SK-N-MC (cell line): ENCODE measurements at regions not wholly inside any gene's neighbourhood (a gene's known extent, or its start where the extent isn't known, plus 50 kb on each side); places are given as distances from the start of the nearest gene placed in this dataset.

Experiments
- DNase-seq: peaks from one replicate; pipeline ENCODE4 v3.0.0-alpha.2; 2011; ENCODE audit warnings: low read depth, low spot score
- H3K27ac ChIP-seq: fragments of 200-600 bp; sonication (generic); 2 replicates; pipeline ENCODE4 v1.5.1; 2016; ENCODE audit warnings: mixed run types
- H3K36me3 ChIP-seq: fragments of 200-600 bp; sonication (generic); 2 replicates; pipeline ENCODE4 v1.6.1; 2017; ENCODE audit warnings: antibody characterized with exemption, low read length, mixed read lengths; ENCODE audit not compliant: insufficient read depth
- H3K4me3 ChIP-seq: fragments of 200-600 bp; sonication (generic); 2 replicates; pipeline ENCODE4 v1.5.1; 2016
- H3K9ac ChIP-seq: fragments of 200-600 bp; sonication (generic); 2 replicates; pipeline ENCODE4 v1.8.0; 2017; ENCODE audit warnings: mixed run types, mixed read lengths; ENCODE audit not compliant: insufficient read length
- H3K9me3 ChIP-seq: fragments of 200-600 bp; sonication (generic); 2 replicates; pipeline ENCODE4 v1.6.1; 2017; ENCODE audit warnings: low read depth, mild to moderate bottlenecking, antibody characterized with exemption, low read length, moderate library complexity, mixed read lengths
- EZH2 ChIP-seq: fragments of 200-600 bp; sonication (generic); IDR thresholded peaks from one replicate; pipeline ENCODE4 v1.6.1; 2017; ENCODE audit warnings: antibody characterized with exemption
- FOXP2 ChIP-seq: optimal IDR thresholded peaks from 2 replicates; pipeline ENCODE3; 2011; ENCODE audit warnings: mild to moderate bottlenecking, moderate library complexity; ENCODE audit not compliant: insufficient read depth; ENCODE audit errors: extremely low read length, control extremely low read depth
- POLR2AphosphoS5 ChIP-seq: IDR thresholded peaks from 2 replicates; pipeline ENCODE4 v1.6.1; 2012; ENCODE audit warnings: mild to moderate bottlenecking, low read depth, low read length, borderline replicate concordance

DNA sequence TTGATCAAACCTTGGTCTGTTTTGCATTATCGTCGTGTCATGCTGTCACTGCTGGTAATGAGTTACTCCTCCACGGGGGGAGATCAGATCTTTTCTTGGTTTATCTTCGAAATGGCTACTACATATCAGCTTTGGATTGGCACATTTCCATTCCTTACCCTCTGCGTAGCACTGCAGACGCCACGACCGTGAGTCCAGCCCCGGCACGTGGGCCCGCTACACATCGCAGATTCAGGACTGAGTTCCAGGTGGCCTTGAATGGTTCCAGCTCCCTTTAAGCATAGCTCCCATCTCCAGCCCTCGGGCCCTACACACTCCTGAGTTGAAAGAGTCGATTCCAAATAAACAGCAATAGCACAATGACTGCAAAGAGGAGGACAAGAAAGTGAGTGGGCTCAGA is 238.6 kb upstream of the PFKP start:
- Histone ChIP-seq H3K36me3 (no peaks in the 10 kb centered on the region), H3K4me3 (no peak overlapping the region), H3K27ac (no peak overlapping the region), H3K9ac (no peak overlapping the region), H3K9me3 (no peaks in the 10 kb centered on the region)
- DNase-seq: no peak
- TF ChIP-seq FOXP2 (no peak), EZH2 (no peak), POLR2AphosphoS5 (no peak)

DNA sequence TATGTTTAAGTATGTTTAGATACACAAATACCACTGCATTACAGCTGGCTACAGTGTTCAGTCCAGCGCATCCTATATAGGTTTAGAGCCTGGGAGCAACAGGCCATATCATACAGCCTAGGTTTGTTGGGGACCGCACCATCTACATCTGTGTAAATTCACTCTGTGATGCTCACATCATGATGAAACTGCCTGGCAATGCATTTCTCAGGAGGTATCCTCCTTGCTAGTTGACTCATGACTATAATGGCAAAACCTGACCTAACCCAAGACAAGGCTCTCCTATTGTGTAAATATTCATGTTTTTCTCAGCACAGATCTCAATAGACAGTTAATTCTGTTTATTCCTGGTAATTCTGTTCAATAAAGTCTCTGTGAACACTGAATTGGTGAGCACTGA is 240.7 kb upstream of the PFKP start:
- no peak for DNase-seq
- no peak overlapping the region for H3K27ac ChIP-seq
- no peak overlapping the region for H3K4me3 ChIP-seq
- no peak for TF ChIP-seq POLR2AphosphoS5
- no peak for TF ChIP-seq EZH2
- TF ChIP-seq FOXP2: no peak
- no peak overlapping the region for H3K9ac ChIP-seq
- no peaks in the 10 kb centered on the region for H3K9me3 ChIP-seq
- H3K36me3 ChIP-seq: no peaks in the 10 kb centered on the region

DNA sequence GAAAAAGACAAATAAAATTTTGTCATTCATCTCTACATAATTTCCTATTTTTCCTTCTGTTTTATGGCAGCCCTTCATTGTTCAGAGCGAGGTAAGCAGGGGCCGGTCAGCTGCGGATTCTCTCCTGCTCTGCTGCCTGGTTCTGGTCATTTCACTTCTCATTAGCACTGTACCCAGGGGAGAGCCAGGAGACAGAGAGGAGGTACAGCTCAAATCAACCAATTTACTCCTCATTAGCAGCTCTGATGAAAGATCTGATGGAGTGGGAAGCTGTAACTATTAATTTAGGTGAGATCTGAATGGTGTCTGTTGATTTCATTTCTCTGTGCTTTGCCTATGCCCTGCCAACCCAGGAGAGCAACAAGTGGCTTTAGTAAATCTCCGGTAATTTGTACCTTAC is 241.5 kb upstream of the PFKP start:
- Histone ChIP-seq H3K27ac (no peak overlapping the region), H3K9ac (no peak overlapping the region), H3K36me3 (no peaks in the 10 kb centered on the region), H3K4me3 (no peak overlapping the region), H3K9me3 (no peaks in the 10 kb centered on the region)
- no peak for TF ChIP-seq FOXP2
- no peak for TF ChIP-seq EZH2
- no peak for TF ChIP-seq POLR2AphosphoS5
- no peak for DNase-seq

DNA sequence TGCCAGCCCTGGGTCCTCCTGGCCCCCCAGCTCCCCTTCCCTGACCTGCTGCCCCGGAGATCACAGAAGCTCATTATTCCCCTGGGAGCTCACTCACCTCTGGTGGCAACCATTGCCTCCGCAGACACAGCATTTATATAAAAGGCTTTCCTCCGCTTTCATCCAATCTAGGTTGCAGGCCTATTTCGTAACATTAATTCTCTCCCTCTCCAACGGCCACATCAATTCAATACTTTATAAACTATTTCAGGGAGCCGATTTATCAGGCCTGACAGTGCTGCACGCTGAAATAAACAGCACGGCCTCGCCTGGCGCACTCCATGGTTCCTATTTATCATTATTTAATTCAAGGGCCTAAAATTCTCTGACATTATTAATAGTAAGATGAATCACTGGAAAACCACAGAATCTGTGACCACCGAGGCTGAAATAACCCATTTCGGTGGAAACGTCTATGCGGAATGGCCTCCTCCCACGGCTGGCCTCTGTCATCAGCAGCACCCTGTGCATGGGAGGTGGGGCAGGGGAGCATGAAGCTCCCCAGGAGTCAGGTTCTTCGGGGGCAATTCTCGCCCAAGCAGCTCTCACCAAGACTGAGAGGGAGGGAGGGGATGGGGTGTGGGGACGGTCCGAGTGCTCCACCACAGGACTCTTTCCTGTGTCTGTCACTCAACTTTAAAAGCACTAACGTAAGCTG is 249.3 kb upstream of the PFKP start:
- Histone ChIP-seq H3K27ac (no peak overlapping the region), H3K36me3 (no peaks in the 10 kb centered on the region), H3K9me3 (no peaks in the 10 kb centered on the region), H3K4me3 (no peak overlapping the region), H3K9ac (no peak overlapping the region)
- DNase-seq: no peak
- TF ChIP-seq EZH2 (no peak), POLR2AphosphoS5 (no peak), FOXP2 (no peak)

DNA sequence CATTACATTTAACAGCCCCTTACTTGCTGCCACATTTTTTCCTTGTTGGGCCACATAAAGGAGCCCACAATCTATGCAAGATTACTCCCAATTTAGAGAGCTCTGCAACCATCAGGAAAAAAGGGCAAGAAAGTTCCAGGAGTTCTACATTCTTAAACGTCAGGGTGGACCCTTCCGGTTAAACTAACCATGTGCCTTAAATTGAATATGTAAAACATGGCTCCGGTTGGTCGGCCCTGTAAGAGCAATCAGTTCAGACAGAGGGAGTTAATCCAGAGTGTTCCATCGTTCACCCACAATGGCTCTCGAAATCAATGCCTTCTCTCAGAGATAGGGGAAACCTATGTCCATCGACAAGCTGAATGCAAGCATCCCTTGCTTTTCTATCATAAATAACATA is 253.7 kb upstream of the PFKP start:
- H3K9me3 ChIP-seq: no peaks in the 10 kb centered on the region
- no peak overlapping the region for H3K9ac ChIP-seq
- H3K4me3 ChIP-seq: no peak overlapping the region
- no peaks in the 10 kb centered on the region for H3K36me3 ChIP-seq
- DNase-seq: no peak
- TF ChIP-seq EZH2: no peak
- no peak for TF ChIP-seq POLR2AphosphoS5
- TF ChIP-seq FOXP2: no peak
- no peak overlapping the region for H3K27ac ChIP-seq

DNA sequence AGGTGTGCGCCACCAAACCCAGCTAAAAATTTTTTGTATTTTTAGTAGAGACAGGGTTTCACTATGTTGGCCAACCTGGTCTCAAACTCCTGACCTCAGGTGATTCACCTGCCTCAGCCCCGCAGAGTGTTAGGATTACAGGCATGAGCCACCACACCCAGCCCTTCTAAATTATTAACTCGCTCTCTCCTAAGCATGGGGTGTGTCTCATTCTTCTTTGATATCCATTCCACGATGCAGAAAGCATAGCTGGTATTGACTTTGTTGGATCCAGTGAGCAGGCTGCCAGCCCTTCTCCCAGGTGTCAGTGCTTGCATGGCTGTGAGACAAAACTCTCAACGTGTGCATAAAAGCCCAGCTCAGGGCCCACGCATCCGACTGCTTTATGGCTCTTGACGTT is 254.1 kb upstream of the PFKP start:
- Histone ChIP-seq H3K27ac (no peak overlapping the region), H3K9ac (no peak overlapping the region), H3K36me3 (no peaks in the 10 kb centered on the region), H3K4me3 (no peak overlapping the region), H3K9me3 (no peaks in the 10 kb centered on the region)
- TF ChIP-seq POLR2AphosphoS5: no peak
- TF ChIP-seq FOXP2: no peak
- TF ChIP-seq EZH2: no peak
- DNase-seq: no peak

DNA sequence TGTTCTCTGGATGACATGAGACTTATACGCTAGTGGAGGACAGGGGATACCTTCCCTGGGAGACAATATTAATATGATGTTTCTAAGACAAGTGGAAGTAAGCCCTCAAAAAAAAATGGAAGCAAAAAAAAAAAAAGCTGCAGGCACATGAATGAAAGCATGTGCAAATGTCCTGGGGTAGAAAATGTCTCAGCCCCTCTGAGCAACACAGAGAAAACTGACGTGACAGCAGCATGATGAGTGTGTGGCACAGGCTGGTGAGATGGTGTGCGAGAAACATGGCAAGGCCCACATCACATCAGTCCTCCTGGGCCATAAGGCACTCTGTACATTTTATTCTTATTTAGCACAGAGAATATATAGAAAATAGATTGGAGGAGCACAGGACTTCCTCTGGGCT is 254.7 kb upstream of the PFKP start:
- H3K9ac ChIP-seq: no peak overlapping the region
- no peaks in the 10 kb centered on the region for H3K36me3 ChIP-seq
- no peak overlapping the region for H3K4me3 ChIP-seq
- no peak overlapping the region for H3K27ac ChIP-seq
- H3K9me3 ChIP-seq: no peaks in the 10 kb centered on the region
- TF ChIP-seq EZH2: no peak
- TF ChIP-seq POLR2AphosphoS5: no peak
- TF ChIP-seq FOXP2: no peak
- DNase-seq: no peak

DNA sequence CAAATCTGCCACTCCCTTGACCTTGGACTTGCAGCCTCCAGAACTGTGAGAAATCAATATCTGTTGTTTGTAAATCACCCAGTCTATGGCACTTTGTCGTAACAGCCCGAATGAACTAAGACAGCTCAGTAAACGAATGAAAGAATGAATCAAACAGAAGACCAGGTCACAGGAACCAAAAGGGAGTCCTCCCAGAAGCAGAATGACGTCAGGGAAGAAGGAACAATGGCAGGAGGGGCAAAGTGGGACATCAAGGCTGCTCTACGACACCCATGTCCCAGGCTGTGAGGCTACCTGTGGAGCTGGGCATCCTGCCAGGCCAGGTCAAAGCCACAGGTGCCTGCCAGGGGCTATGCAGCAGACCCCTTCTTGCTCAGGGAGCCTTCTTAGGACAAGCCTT is 267.2 kb upstream of the PFKP start:
- Histone ChIP-seq H3K9ac (no peak overlapping the region), H3K36me3 (no peaks in the 10 kb centered on the region), H3K9me3 (no peaks in the 10 kb centered on the region), H3K4me3 (no peak overlapping the region), H3K27ac (no peak overlapping the region)
- no peak for DNase-seq
- no peak for TF ChIP-seq POLR2AphosphoS5
- no peak for TF ChIP-seq FOXP2
- no peak for TF ChIP-seq EZH2
